ENCODE measurements at regions not wholly inside any gene's neighbourhood (a gene's known extent, or its start where the extent isn't known, plus 50 kb on each side); places are given as distances from the start of the nearest gene placed in this dataset.
"Not testable (repeated sequence)": the region's sequence is repeated elsewhere in the genome, so short reads cannot be mapped to it uniquely, and the experiment has no call there.

DNA sequence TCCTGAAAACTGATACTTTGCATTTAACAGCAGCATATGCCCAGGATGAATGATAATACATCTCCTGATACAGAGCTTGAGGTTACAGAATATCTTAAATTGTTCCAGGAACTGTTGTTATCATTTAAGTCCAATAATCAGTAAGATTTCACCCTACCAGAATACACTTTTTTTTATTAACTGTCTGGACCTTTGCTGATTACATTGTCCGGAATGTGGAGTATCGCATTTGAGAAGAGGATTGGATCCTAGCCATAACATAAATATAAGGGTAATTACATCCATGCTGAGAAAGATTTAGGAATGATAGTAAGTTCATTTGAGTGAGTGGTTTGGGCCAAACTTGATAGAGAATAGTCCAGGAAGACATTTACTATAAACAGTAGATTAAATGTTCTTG lies 112.2 kb upstream of the FBXO28 start:
- TF ChIP-seq FOXA1 (IDR thresholded peaks at IDR 0.05); SP1 (IDR thresholded peaks at IDR 0.05); LEF1 (IDR thresholded peaks at IDR 0.05; ENCODE audit: borderline replicate concordance); FOXK2 (IDR thresholded peaks at IDR 0.05); FOXM1 (IDR thresholded peaks at IDR 0.05; ENCODE audit: borderline replicate concordance); TARDBP (IDR thresholded peaks at IDR 0.05); SUZ12 (IDR thresholded peaks at IDR 0.05); L3MBTL2 (conservative IDR thresholded peaks at IDR 0.05); ZNF384 (IDR thresholded peaks at IDR 0.05); ELF4 (IDR thresholded peaks at IDR 0.05); BHLHE40 (IDR thresholded peaks at IDR 0.05; ENCODE audit: borderline replicate concordance): not testable (repeated sequence)
